ENCODE measurements at regions not wholly inside any gene's neighbourhood (a gene's known extent, or its start where the extent isn't known, plus 50 kb on each side); places are given as distances from the start of the nearest gene placed in this dataset.

DNA sequence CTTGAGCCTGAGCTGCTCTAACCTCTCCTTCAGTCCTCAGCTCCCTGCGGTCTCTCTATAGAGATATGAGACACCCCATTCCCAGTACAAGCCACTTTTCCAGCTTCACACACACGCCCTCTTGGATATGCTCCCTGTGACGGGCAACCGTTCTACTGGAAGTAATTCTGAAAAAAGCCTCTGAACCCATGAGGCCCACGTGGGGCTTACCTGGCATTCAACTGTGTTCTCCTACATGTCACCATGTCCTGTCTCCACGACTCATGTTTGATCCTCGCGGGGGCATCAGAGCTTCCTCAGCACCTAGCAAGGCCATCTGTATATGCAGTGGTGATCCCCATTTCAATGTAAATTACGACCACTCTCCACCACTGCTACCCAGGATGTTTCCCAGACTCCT, 69.2 kb upstream of the DUSP22 start:
- TF ChIP-seq, protein P1, sequence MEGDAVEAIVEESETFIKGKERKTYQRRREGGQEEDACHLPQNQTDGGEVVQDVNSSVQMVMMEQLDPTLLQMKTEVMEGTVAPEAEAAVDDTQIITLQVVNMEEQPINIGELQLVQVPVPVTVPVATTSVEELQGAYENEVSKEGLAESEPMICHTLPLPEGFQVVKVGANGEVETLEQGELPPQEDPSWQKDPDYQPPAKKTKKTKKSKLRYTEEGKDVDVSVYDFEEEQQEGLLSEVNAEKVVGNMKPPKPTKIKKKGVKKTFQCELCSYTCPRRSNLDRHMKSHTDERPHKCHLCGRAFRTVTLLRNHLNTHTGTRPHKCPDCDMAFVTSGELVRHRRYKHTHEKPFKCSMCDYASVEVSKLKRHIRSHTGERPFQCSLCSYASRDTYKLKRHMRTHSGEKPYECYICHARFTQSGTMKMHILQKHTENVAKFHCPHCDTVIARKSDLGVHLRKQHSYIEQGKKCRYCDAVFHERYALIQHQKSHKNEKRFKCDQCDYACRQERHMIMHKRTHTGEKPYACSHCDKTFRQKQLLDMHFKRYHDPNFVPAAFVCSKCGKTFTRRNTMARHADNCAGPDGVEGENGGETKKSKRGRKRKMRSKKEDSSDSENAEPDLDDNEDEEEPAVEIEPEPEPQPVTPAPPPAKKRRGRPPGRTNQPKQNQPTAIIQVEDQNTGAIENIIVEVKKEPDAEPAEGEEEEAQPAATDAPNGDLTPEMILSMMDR (IDR thresholded peaks at IDR 0.05) = no peak
- TF ChIP-seq SIN3A (IDR thresholded peaks at IDR 0.05; ENCODE audit: borderline replicate concordance, low read depth, low read length) = no peak
- TF ChIP-seq, protein P2, sequence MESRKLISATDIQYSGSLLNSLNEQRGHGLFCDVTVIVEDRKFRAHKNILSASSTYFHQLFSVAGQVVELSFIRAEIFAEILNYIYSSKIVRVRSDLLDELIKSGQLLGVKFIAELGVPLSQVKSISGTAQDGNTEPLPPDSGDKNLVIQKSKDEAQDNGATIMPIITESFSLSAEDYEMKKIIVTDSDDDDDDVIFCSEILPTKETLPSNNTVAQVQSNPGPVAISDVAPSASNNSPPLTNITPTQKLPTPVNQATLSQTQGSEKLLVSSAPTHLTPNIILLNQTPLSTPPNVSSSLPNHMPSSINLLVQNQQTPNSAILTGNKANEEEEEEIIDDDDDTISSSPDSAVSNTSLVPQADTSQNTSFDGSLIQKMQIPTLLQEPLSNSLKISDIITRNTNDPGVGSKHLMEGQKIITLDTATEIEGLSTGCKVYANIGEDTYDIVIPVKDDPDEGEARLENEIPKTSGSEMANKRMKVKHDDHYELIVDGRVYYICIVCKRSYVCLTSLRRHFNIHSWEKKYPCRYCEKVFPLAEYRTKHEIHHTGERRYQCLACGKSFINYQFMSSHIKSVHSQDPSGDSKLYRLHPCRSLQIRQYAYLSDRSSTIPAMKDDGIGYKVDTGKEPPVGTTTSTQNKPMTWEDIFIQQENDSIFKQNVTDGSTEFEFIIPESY (IDR thresholded peaks at IDR 0.05; ENCODE audit: borderline replicate concordance, low read depth) = no peak
- no peak for TF ChIP-seq TCF12 (IDR thresholded peaks at IDR 0.05)
- no peak for TF ChIP-seq TAF1 (IDR thresholded peaks at IDR 0.05; ENCODE audit: borderline replicate concordance, low read depth, low read length)
- no peak for TF ChIP-seq USF1 (IDR thresholded peaks at IDR 0.05; ENCODE audit: borderline replicate concordance, low read depth)

Data from SK-N-SH (cell line).